MM.1S (cell line): ENCODE measurements at regions not wholly inside any gene's neighbourhood (a gene's known extent, or its start where the extent isn't known, plus 50 kb on each side); places are given as distances from the start of the nearest gene placed in this dataset.
"Not testable (repeated sequence)": the region's sequence is repeated elsewhere in the genome, so short reads cannot be mapped to it uniquely, and the experiment has no call there.

Experiments
- DNase-seq: peaks from one replicate; pipeline ENCODE4 v3.0.0-alpha.2; 2015
- H2AFZ ChIP-seq: fragments of 300-600 bp; sonication (generic); 2 replicates; pipeline ENCODE4 v1.6.0; 2016; ENCODE audit warnings: antibody characterized with exemption, low read length
- H3F3A ChIP-seq: fragments of 300-600 bp; sonication (generic); 2 replicates; pipeline ENCODE4 v1.6.1; 2016; ENCODE audit warnings: mild to moderate bottlenecking, antibody characterized with exemption, low read length, moderate library complexity, mixed read lengths; ENCODE audit not compliant: insufficient read depth
- H3K27ac ChIP-seq: fragments of 300-600 bp; sonication (generic); 2 replicates; pipeline ENCODE4 v1.5.1; 2016; ENCODE audit warnings: mild to moderate bottlenecking, low read length
- H3K27me3 ChIP-seq: fragments of 300-600 bp; sonication (generic); replicated peaks from 2 replicates; pipeline ENCODE4 v1.6.0; 2016; ENCODE audit warnings: low read length; ENCODE audit not compliant: insufficient read depth
- H3K36me3 ChIP-seq: fragments of 300-600 bp; sonication (generic); replicated peaks from 2 replicates; pipeline ENCODE4 v1.6.1; 2016; ENCODE audit warnings: mild to moderate bottlenecking, low read length, mixed read lengths; ENCODE audit not compliant: insufficient read depth
- H3K4me1 ChIP-seq: fragments of 300-600 bp; sonication (generic); 2 replicates; pipeline ENCODE4 v1.6.1; 2016; ENCODE audit warnings: low read length, mixed read lengths
- H3K4me2 ChIP-seq: fragments of 300-600 bp; sonication (generic); 2 replicates; pipeline ENCODE4 v1.6.0; 2016; ENCODE audit warnings: low read depth, low read length
- H3K4me3 ChIP-seq: fragments of 300-600 bp; sonication (generic); 2 replicates; pipeline ENCODE4 v1.5.1; 2016; ENCODE audit warnings: low read length, mixed read lengths
- H3K79me2 ChIP-seq: fragments of 300-600 bp; sonication (generic); 2 replicates; pipeline ENCODE4 v1.6.1; 2016; ENCODE audit warnings: mixed run types, low read length, mixed read lengths
- H3K9ac ChIP-seq: fragments of 300-600 bp; sonication (generic); 2 replicates; pipeline ENCODE4 v1.6.1; 2016; ENCODE audit warnings: low read length, mixed read lengths
- H3K9me2 ChIP-seq: fragments of 300-600 bp; sonication (generic); replicated peaks from 2 replicates; pipeline ENCODE4 v1.6.1; 2016; ENCODE audit warnings: mild to moderate bottlenecking, low read length, mixed read lengths; ENCODE audit not compliant: insufficient read depth
- H3K9me3 ChIP-seq: fragments of 300-600 bp; sonication (generic); replicated peaks from 2 replicates; pipeline ENCODE4 v1.6.1; 2016; ENCODE audit warnings: mild to moderate bottlenecking, low read length, mixed read lengths; ENCODE audit not compliant: insufficient read depth
- H4K20me1 ChIP-seq: fragments of 300-600 bp; sonication (generic); 2 replicates; pipeline ENCODE4 v1.6.1; 2016; ENCODE audit warnings: mild to moderate bottlenecking, low read length, moderate library complexity, mixed read lengths; ENCODE audit not compliant: insufficient read depth
- CTCF ChIP-seq: fragments of 300-600 bp; sonication (generic); IDR thresholded peaks from 2 replicates; pipeline ENCODE4 v1.5.1; 2016; ENCODE audit warnings: antibody characterized with exemption, low read length, mixed read lengths
- EZH2 ChIP-seq: fragments of 300-600 bp; sonication (generic); optimal IDR thresholded peaks from 2 replicates; pipeline ENCODE3; 2017; ENCODE audit warnings: low read depth, mild to moderate bottlenecking, antibody characterized with exemption, low read length, mixed read lengths
- EZH2phosphoT487 ChIP-seq: fragments of 300-600 bp; sonication (generic); IDR thresholded peaks from 2 replicates; pipeline ENCODE4 v1.6.1; 2018; ENCODE audit warnings: antibody characterized with exemption, low read length

- H3K9ac ChIP-seq, result no peak overlapping the region
- H3K27me3 ChIP-seq, result no peaks in the 10 kb centered on the region
- H3K4me3 ChIP-seq, result no peak overlapping the region
- no peaks in the 10 kb centered on the region for H3F3A ChIP-seq
- no peaks in the 10 kb centered on the region for H4K20me1 ChIP-seq
- DNase-seq, result no peak
- no peaks in the 10 kb centered on the region for H3K36me3 ChIP-seq
- no peak overlapping the region for H3K4me2 ChIP-seq
- no peak overlapping the region for H2AFZ ChIP-seq
- H3K4me1 ChIP-seq, result no peaks in the 10 kb centered on the region
- no peak for TF ChIP-seq EZH2
- no peak for TF ChIP-seq CTCF
- TF ChIP-seq EZH2phosphoT487, result no peak
- no peaks in the 10 kb centered on the region for H3K9me3 ChIP-seq
- H3K9me2 ChIP-seq, result no peaks in the 10 kb centered on the region
- H3K79me2 ChIP-seq, result no peaks in the 10 kb centered on the region
- H3K27ac ChIP-seq, result no peak overlapping the region
Measured at GRCh38 chr13:53301449-53301848, 272.8 kb downstream of the OLFM4 start.

- H4K20me1 ChIP-seq, result not testable (repeated sequence)
Measured at GRCh38 chr13:53305419-53305818, 276.8 kb downstream of the OLFM4 start.

GRCh38 chr13:53310786-53311185, 282.2 kb downstream of the OLFM4 start:
- H3K4me1 ChIP-seq, result no peaks in the 10 kb centered on the region
- H4K20me1 ChIP-seq, result no peaks in the 10 kb centered on the region
- H3K79me2 ChIP-seq, result no peaks in the 10 kb centered on the region
- H3K27me3 ChIP-seq, result no peaks in the 10 kb centered on the region
- no peak for TF ChIP-seq EZH2phosphoT487
- no peak for TF ChIP-seq EZH2
- no peak for TF ChIP-seq CTCF
- no peak for DNase-seq
- H3K9me2 ChIP-seq, result no peaks in the 10 kb centered on the region
- no peak overlapping the region for H3K9ac ChIP-seq
- no peak overlapping the region for H3K4me2 ChIP-seq
- H3K36me3 ChIP-seq, result no peaks in the 10 kb centered on the region
- H3F3A ChIP-seq, result no peaks in the 10 kb centered on the region
- no peak overlapping the region for H2AFZ ChIP-seq
- H3K9me3 ChIP-seq, result no peaks in the 10 kb centered on the region
- no peak overlapping the region for H3K27ac ChIP-seq
- H3K4me3 ChIP-seq, result no peak overlapping the region

More at GRCh38 chr13:53305419-53305818, 276.8 kb downstream of the OLFM4 start:
- H3K27ac ChIP-seq, H3K4me1 ChIP-seq, H3K36me3 ChIP-seq, H3K9ac ChIP-seq, H3K9me2 ChIP-seq, H3K79me2 ChIP-seq, H3F3A ChIP-seq, H2AFZ ChIP-seq, H3K4me2 ChIP-seq, H3K4me3 ChIP-seq, H3K9me3 ChIP-seq, H3K27me3 ChIP-seq, DNase-seq: not testable (repeated sequence)

- Histone ChIP-seq H3K4me3 (no peak overlapping the region), H3K4me2 (no peak overlapping the region), H2AFZ (no peak overlapping the region), H3K36me3 (no peaks in the 10 kb centered on the region), H3F3A (no peaks in the 10 kb centered on the region), H3K27me3 (no peaks in the 10 kb centered on the region), H3K9ac (no peak overlapping the region), H3K4me1 (no peaks in the 10 kb centered on the region), H3K9me3 (no peaks in the 10 kb centered on the region), H3K9me2 (no peaks in the 10 kb centered on the region), H3K79me2 (no peaks in the 10 kb centered on the region), H4K20me1 (no peaks in the 10 kb centered on the region), H3K27ac (no peak overlapping the region)
- no peak for DNase-seq
- TF ChIP-seq EZH2phosphoT487 (no peak), EZH2 (no peak), CTCF (no peak)
Measured at GRCh38 chr13:53311561-53311960, 282.9 kb downstream of the OLFM4 start.
